Ishikawa (cell line): ENCODE measurements at regions not wholly inside any gene's neighbourhood (a gene's known extent, or its start where the extent isn't known, plus 50 kb on each side); places are given as distances from the start of the nearest gene placed in this dataset.

ENCODE experiments used
- CEBPB ChIP-seq: IDR thresholded peaks from 2 replicates; pipeline ENCODE4 v1.6.1; 2012
- CREB1 ChIP-seq: IDR thresholded peaks from 2 replicates; pipeline ENCODE4 v1.6.1; 2012; ENCODE audit warnings: low read depth
- EGR1 ChIP-seq: IDR thresholded peaks from 2 replicates; pipeline ENCODE4 v1.6.1; 2012
- EP300 ChIP-seq: IDR thresholded peaks from 2 replicates; pipeline ENCODE4 v1.6.1; 2012; ENCODE audit warnings: borderline replicate concordance
- FOXM1 ChIP-seq: IDR thresholded peaks from 2 replicates; pipeline ENCODE4 v1.6.1; 2012; ENCODE audit warnings: low read depth, borderline replicate concordance
- MAX ChIP-seq: IDR thresholded peaks from 2 replicates; pipeline ENCODE4 v1.6.1; 2012
- NFIC ChIP-seq: IDR thresholded peaks from 2 replicates; pipeline ENCODE4 v1.6.1; 2012
- RAD21 ChIP-seq: IDR thresholded peaks from 2 replicates; pipeline ENCODE4 v1.6.1; 2012; ENCODE audit warnings: low read depth
- REST ChIP-seq: IDR thresholded peaks from 2 replicates; pipeline ENCODE4 v1.6.1; 2012; ENCODE audit warnings: low read depth, mild to moderate bottlenecking
- TAF1 ChIP-seq: IDR thresholded peaks from 2 replicates; pipeline ENCODE4 v1.6.1; 2012; ENCODE audit warnings: low read depth, mild to moderate bottlenecking
- TCF12 ChIP-seq: IDR thresholded peaks from 2 replicates; pipeline ENCODE4 v1.6.1; 2012; ENCODE audit warnings: low read depth
- TEAD4 ChIP-seq: IDR thresholded peaks from 2 replicates; pipeline ENCODE4 v1.6.1; 2012
- USF1 ChIP-seq: IDR thresholded peaks from 2 replicates; pipeline ENCODE4 v1.6.1; 2012
- YY1 ChIP-seq: IDR thresholded peaks from 2 replicates; pipeline ENCODE4 v1.6.1; 2012; ENCODE audit warnings: low read depth
- ZBTB7A ChIP-seq: IDR thresholded peaks from 2 replicates; pipeline ENCODE4 v1.6.1; 2012; ENCODE audit warnings: low read depth

GRCh38 chr10:53284615-53285182 is 512.1 kb upstream of the MBL2 start:
- TF ChIP-seq ZBTB7A (no peak), TAF1 (no peak), FOXM1 (no peak), EGR1 (no peak), TEAD4 (no peak), RAD21 (no peak), YY1 (no peak), REST (no peak), CEBPB (no peak), EP300 (no peak)

GRCh38 chr10:53276797-53277196 is 504.2 kb upstream of the MBL2 start:
- no peak for TF ChIP-seq YY1
- no peak for TF ChIP-seq REST
- no peak for TF ChIP-seq ZBTB7A
- no peak for TF ChIP-seq TCF12
- TF ChIP-seq EP300 = no peak
- TF ChIP-seq NFIC = no peak
- TF ChIP-seq FOXM1 = no peak
- no peak for TF ChIP-seq USF1
- TF ChIP-seq TEAD4 = no peak
- no peak for TF ChIP-seq TAF1
- no peak for TF ChIP-seq CEBPB
- TF ChIP-seq EGR1 = no peak
- no peak for TF ChIP-seq MAX
- no peak for TF ChIP-seq RAD21
- TF ChIP-seq CREB1 = no peak

- TF ChIP-seq YY1 (no peak), CREB1 (no peak), EP300 (no peak), CEBPB (no peak), TCF12 (no peak), NFIC (no peak), ZBTB7A (no peak), REST (no peak), EGR1 (no peak), TEAD4 (no peak), RAD21 (no peak), TAF1 (no peak), USF1 (no peak), MAX (no peak), FOXM1 (no peak)
These were observed 496.9 kb upstream of the MBL2 start for GRCh38 chr10:53269482-53269881.

- TF ChIP-seq CEBPB = no peak
- TF ChIP-seq FOXM1 = no peak
- no peak for TF ChIP-seq RAD21
- no peak for TF ChIP-seq YY1
- no peak for TF ChIP-seq EGR1
- TF ChIP-seq TCF12 = no peak
These were observed 487.6 kb upstream of the MBL2 start for GRCh38 chr10:53260213-53260612.

GRCh38 chr10:53256623-53257022 is 484.0 kb upstream of the MBL2 start:
- TF ChIP-seq REST (no peak), TEAD4 (no peak), TCF12 (no peak), NFIC (no peak), EP300 (no peak), YY1 (no peak)
